Brain microvascular endothelial cell (primary cell): ENCODE measurements at regions not wholly inside any gene's neighbourhood (a gene's known extent, or its start where the extent isn't known, plus 50 kb on each side); places are given as distances from the start of the nearest gene placed in this dataset.
"Not testable (repeated sequence)": the region's sequence is repeated elsewhere in the genome, so short reads cannot be mapped to it uniquely, and the experiment has no call there.

Experiments
- DNase-seq: peaks from one replicate; pipeline ENCODE4 v3.0.0-alpha.2; 2020
- H3K27ac ChIP-seq: fragments of 250-450 bp; sonication (Bioruptor Pico); 2 replicates; pipeline ENCODE4 v1.5.1; 2020; ENCODE audit warnings: mild to moderate bottlenecking, moderate library complexity
- H3K27me3 ChIP-seq: fragments of 250-450 bp; sonication (Bioruptor Pico); replicated peaks from 2 replicates; pipeline ENCODE4 v1.5.1; 2020; ENCODE audit warnings: mild to moderate bottlenecking
- H3K36me3 ChIP-seq: fragments of 250-450 bp; sonication (Bioruptor Pico); replicated peaks from 2 replicates; pipeline ENCODE4 v1.5.1; 2020; ENCODE audit warnings: mild to moderate bottlenecking
- H3K4me3 ChIP-seq: 2 replicates; pipeline ENCODE4 v1.5.1; 2011; ENCODE audit warnings: low read depth, mild to moderate bottlenecking, control low read depth, low read length, moderate library complexity
- CTCF ChIP-seq: IDR thresholded peaks from 2 replicates; pipeline ENCODE4 v1.5.1; 2011; ENCODE audit warnings: low read depth, mild to moderate bottlenecking, moderate library complexity, low read length, control low read depth, inconsistent platforms; ENCODE audit errors: missing control alignments
- in situ Hi-C: cut with HindIII; loops from 2 replicates; pipeline ENCODE4 v1.10.0; 2017; ENCODE audit warnings: low sequenced_read_pairs, low pct_ligation_motif_present

DNA sequence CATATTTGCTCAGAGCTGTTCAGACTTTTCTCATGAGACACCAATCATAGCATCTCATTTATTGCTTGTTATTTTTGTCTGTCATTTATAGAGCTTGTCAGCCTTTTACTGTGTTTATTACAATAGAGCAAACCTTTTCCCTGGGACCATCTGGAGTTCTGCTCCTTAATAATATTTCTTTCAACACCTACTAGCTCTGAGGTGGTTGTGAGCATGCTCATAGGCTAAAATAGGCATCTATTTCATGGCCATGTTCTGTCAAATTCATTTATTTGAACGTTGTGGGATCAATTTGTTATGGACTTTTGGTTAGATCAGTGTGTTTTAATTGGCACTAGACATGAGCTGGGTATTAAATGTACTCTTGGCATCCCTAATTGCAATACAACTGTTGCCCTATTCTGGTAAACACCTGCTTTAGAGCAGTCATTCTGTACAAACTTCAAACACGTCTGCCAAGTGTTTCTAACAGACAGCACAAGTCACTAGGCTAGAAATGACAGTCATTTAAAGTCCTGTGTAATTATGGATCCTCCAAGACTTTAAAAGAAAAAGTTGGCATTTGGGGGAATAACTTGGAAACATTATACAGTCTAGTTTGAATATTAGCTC, 766.3 kb downstream of the ZNF385D start:
- H3K36me3 ChIP-seq: no peaks in the 10 kb centered on the region
- no peak overlapping the region for H3K27ac ChIP-seq
- TF ChIP-seq CTCF: no peak
- in situ Hi-C loops: no loop called here
- no peak overlapping the region for H3K4me3 ChIP-seq
- H3K27me3 ChIP-seq: no peaks in the 10 kb centered on the region
- no peak for DNase-seq

DNA sequence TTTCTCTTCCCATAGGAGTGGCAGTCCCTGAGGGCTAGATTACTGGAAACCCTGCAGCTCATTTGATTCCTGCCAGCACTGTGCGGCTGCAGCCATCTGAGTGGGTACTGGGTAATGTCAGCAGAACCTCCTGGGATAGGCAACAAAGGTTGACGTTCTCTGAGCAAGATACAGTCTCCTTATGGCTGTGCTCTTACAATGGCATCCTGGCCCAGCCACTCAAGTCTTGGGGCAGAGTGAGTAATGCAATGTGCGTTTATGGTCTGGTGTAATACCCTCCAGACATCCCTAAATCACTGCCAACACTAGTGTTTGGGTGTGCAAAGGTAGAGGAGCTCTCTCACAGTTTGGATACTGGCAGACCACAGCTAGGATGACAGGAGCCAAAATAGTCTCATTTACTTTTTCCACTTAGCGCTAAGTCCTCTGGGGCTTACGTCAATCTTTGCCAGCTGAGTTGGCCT, 775.8 kb downstream of the ZNF385D start:
- H3K27me3 ChIP-seq: no peaks in the 10 kb centered on the region
- H3K36me3 ChIP-seq: no peaks in the 10 kb centered on the region
- DNase-seq: no peak
- no peak for TF ChIP-seq CTCF
- in situ Hi-C loops: no loop called here
- H3K27ac ChIP-seq: no peak overlapping the region
- H3K4me3 ChIP-seq: no peak overlapping the region

DNA sequence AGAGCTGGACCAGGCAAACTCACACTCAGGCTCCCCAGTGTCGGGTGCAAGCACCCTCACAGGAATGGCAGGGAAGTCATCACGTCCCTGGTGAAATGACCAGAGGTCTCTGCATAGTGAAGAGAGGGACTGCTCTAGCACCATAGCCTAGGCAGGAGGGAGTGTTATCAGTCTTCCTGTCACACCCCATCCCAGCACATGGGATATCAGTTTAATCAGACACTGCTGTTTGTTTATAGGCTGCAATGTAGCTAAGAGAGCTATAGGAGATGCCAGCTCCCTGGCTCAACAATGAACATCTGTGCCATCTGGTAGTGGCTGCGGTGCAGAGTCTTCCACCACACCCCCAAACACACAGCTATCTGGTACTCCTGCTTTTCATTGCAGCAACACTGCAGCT, 776.6 kb downstream of the ZNF385D start:
- no peak for DNase-seq
- H3K27me3 ChIP-seq: no peaks in the 10 kb centered on the region
- no peak overlapping the region for H3K27ac ChIP-seq
- no peak overlapping the region for H3K4me3 ChIP-seq
- no peak for TF ChIP-seq CTCF
- H3K36me3 ChIP-seq: no peaks in the 10 kb centered on the region
- in situ Hi-C loops: no loop called here

GRCh38 chr3:20970807-20971206, 780.2 kb downstream of the ZNF385D start:
- H3K4me3 ChIP-seq, in situ Hi-C loops, H3K27me3 ChIP-seq: not testable (repeated sequence)

GRCh38 chr3:20967485-20967884, 781.5 kb upstream of the SGO1 start:
- H3K36me3 ChIP-seq, in situ Hi-C loops: not testable (repeated sequence)

More at GRCh38 chr3:20970807-20971206, 780.2 kb downstream of the ZNF385D start:
- not testable (repeated sequence) for H3K27ac ChIP-seq, DNase-seq, H3K36me3 ChIP-seq

GRCh38 chr3:20958161-20958560, 772.2 kb upstream of the SGO1 start:
- H3K27ac ChIP-seq: no peak overlapping the region
- H3K36me3 ChIP-seq: no peaks in the 10 kb centered on the region
- H3K27me3 ChIP-seq: no peaks in the 10 kb centered on the region
- TF ChIP-seq CTCF: no peak
- H3K4me3 ChIP-seq: no peak overlapping the region
- DNase-seq: no peak
- in situ Hi-C loops: no loop called here

More at GRCh38 chr3:20967485-20967884, 781.5 kb upstream of the SGO1 start:
- not testable (repeated sequence) for DNase-seq, H3K27me3 ChIP-seq, H3K4me3 ChIP-seq, H3K27ac ChIP-seq

GRCh38 chr3:20945892-20946291, 759.9 kb upstream of the SGO1 start:
- H3K4me3 ChIP-seq: no peak overlapping the region
- no peak for TF ChIP-seq CTCF
- H3K27me3 ChIP-seq: no peaks in the 10 kb centered on the region
- in situ Hi-C loops: no loop called here
- H3K27ac ChIP-seq: no peak overlapping the region
- no peak for DNase-seq
- H3K36me3 ChIP-seq: no peaks in the 10 kb centered on the region
